Superior temporal gyrus (tissue), 1 donor: ENCODE measurements at regions not wholly inside any gene's neighbourhood (a gene's known extent, or its start where the extent isn't known, plus 50 kb on each side); places are given as distances from the start of the nearest gene placed in this dataset.
"Not testable (repeated sequence)": the region's sequence is repeated elsewhere in the genome, so short reads cannot be mapped to it uniquely, and the experiment has no call there.

Experiments
- DNase-seq: peaks from one replicate; pipeline ENCODE4 v3.0.0-alpha.2; 2016; ENCODE audit errors: extremely low spot score

DNA sequence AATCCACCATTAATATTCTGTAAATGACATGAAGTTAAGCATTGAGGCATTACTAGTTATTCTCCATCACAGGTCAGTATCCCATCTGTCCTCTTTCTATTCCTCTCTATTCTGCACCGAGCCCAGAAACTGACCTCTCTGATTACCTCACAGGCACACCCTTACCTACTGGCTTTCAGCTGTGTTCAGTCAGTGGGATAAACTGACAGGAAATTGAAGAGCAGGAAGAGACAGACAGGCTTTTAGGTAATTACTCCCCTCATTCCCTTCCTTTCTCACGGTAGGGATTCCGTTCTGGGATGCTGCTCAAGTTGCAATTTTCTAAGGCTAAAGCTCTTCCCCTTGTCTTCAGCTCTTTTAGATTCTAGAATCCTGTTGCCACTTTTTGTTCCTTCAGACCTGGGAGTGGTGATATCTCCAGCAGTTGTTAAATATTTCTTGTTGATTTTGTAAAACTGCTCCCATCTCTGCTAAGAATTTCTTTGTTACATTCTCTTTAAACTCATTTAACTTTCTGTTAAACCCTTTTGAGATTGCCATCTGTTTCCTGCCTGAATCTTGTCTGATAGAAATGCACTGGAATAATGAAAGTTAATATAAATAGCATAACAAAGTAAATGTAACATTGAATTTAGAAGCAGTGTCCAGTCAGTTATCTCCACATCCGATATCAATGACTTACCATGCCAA, 1063.4 kb downstream of the PLA2G4A start:
- no peak for DNase-seq

DNA sequence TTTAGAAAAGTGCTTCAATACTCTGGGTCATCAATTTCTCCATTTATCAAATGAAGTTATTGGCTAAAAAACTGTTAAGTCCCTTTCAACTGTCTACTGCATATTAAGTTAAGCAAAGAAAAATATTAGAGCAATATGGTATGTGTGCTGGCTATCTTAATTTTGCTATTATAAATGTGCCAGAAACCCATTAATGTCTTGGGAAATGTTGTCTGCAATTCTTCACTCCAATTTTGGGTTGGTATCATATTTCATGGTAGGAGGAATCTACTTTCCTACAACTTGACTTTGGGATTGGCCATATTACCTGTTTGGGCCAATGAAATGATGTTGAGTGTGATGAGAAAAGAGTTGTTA, 1063.9 kb downstream of the PLA2G4A start:
- no peak for DNase-seq

DNA sequence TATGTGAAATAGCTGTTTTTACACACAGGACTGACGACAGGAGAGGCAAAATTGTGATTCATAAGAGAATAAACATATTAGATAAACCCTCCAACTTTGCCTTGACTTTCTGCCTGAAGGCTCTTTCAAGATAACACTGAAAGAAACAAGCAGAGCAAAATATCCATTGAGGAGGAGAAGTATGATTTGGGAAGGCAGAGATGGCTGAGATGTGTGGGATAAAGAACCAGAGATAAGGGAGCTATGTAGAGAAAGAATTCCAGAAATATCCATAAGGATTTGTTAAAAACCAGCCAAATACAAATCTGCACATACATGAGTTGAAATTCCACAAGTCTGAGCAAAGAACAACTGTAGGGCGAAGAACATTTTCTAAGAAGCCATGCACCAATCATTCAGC, 1064.7 kb downstream of the PLA2G4A start:
- DNase-seq: no peak

DNA sequence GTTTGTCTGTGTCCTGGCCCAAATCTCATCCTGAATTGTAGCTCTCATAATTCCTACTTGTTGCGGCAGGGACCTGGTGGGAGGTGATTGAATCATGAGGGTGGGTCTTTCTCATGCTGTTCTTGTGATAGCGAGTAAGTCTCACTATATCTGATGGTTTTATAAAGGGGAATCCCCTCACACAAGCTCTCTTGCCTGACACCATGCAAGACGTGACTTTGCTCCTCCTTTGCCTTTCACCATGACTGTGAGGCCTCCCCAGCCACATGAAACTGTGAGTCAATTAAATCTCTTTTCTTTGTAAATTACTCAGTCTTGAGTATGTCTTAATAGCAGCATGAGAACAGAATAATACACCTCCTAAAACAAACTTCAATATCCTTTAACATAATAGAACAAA, 1065.6 kb downstream of the PLA2G4A start:
- DNase-seq: no peak

DNA sequence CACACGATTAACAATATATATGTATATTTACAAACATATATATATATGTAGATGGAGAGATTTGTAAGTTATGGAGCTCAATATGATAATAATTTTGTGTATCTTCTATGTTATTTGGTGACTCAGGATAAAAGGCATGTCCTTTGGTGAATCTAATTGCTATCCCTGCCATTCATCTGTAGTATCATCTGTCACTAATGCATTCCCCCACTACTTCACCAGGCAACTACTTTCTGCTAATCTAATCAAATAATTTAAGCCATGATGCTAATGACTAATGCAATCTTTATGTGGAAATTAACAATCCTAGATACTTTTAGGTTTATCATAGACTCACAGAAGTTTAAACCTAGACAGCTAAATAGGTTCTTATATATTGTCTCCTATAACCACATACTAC, 1074.5 kb downstream of the PLA2G4A start:
- DNase-seq: no peak

DNA sequence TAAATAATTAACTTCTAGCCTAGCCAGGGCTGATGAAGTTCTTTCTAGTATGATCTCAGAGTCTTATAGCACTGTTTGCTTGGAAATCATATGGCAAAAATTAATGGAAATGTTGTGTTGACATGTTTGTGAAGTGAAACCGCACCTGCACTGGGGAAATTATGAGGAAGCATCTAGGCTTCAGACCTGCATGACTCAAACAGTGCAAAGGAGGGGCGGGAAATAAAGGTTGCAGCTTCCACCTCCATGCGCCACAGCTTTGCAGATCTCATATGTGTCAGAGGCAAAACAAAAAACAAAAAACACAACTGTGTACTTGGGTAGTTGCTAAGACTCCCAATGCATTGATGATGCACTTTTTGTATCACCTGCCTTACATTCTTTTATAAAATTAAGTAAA, 1080.6 kb downstream of the PLA2G4A start:
- no peak for DNase-seq

DNA sequence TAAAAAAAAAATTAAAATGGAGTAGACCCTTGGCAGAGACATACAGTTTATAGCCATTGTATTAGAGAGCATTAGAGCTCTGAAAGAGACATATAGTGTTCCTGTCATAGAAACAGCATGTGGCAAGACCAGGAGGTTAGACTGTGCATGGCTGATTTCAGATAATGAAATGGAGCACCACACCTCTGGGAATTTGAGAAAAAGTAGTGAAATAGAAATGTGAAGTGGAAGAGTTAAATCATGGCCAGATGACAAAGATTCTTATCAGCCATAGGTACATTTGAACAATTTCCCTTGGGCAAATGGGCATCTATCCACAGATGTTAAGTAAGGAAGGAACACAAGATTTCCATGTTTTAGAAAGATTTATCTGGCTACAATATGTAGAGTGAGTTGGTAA, 1083.1 kb downstream of the PLA2G4A start:
- DNase-seq: no peak

DNA sequence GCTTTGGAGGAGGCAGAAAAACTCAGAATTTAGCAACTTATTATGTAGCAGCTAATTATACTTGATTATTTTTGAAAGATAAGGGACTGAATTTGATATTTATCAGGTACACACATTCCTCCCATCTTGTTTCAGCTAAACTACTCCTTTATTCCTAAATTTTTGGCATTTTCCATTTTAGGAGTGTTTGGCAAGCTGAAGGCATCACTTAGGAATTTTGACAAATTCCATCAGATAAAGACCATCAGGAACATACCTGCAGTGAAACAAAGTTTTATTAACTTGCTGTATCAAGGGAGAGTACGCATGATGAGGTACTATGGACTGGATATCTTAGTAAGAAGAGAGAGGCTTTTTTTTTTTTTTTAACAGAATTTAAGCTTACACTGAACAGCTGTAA, 1092.2 kb downstream of the PLA2G4A start:
- no peak for DNase-seq

DNA sequence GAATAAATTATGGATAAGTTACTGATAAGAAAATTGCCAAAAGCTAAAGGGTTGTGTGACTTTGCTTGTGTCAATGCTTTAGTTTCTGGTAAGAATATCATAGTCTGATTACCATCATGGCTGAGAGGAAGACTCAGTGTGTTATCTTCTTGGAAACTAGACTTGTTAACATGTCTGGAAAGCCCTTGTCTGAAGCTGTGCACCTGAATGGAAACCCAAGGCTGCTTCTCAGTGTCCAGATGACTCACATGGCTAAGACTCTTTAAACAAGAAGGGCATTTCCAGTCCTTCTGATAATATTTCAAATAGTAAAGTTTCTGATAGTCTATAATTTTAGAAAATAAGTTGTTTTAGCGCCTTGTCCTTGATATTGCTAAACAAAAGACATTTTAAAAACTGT, 1092.7 kb downstream of the PLA2G4A start:
- DNase-seq: no peak

DNA sequence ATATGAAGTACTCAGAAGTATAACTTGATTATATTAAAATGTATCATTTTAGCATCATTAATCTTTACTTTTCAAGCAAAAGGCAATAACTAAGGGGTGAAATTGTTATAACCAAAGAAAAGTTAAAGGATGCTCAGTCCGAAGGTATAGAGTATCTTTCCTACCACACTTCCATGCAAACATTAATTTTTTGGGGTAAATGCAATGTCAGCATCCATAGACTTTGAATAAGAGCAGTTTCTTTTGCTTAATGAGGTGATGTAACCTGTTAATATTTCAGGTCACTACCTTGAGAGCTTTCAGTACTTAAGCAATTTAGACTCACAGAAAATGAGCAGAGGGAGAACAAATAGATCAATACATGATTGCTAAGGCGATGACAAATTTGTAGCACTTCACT, 1093.5 kb downstream of the PLA2G4A start:
- no peak for DNase-seq

DNA sequence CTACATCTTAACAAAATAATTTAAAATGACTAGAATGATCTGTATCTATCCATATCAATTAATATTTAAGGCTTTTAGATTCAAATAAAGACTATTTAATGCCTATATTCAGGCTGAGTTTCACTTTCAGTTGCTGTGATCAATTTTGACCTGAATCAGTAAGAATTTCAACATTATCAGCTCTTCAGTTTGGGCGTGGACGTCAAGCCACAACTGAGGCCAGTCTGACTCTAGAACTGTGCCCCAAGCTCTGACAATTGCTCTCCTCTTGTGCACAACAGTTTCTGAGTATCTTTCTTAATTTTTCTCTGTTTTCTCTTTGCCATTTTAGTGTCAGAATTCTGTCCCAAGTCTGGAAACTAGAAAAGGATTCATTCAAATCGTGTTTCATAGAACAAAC, 1095.5 kb downstream of the PLA2G4A start:
- no peak for DNase-seq

DNA sequence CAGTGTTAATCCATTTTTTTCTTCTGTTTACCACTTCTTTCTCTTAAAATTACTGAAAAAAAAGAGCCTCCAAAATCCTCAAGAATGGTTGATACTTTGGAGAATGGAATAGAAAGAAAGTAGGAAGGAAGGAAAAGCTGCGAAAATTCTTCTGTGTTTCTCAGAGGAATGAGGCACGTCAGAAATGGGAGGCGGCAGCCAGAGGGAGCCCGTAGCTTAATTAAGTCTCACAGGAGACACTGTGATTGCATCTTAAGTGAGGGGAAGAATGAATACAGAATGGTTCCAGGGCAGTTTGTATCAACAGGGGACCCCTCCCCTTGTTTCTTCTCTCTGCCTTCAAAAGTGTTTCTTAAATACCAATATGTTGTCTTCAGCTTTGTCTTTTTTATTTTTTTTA, 1099.5 kb downstream of the PLA2G4A start:
- peak; percentile 59 for DNase-seq

DNA sequence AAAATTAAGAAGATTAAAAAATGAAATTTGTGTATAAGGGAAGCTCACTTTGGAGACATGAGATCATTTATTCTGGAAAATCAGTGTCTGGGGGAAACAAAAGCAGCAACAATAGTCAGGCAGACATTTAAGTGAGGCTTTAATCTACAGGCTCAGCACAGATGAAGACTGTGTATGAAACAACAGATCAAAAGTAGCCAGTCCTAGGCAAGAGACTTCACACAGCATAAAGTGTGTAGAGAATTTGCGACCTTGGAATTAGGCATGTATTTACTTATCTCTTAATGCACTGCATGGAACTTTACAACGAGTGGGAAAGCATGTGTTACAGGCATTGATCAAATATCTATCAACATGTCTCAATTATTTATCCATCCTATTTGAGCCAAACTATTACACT, 1099.9 kb downstream of the PLA2G4A start:
- DNase-seq: no peak

DNA sequence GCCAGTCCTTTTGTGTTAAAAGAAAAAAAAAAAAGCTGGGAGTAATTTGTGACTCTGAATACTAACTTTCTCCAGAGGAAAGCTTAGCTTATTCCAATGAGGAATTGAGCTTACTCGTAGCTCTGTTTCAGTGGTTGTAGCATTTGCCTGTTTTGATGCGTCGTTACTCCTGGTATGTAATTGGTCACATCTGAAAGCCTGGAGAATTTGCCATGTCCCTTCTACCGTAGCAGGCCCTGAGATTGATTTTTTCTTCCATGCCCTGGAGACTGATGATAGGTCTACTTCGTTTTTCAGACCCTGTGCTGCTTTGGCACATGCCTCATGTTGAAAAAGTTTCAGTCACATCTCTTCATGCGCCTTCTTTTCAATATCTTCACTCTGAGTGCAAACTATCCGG, 1103.0 kb downstream of the PLA2G4A start:
- DNase-seq: no peak

DNA sequence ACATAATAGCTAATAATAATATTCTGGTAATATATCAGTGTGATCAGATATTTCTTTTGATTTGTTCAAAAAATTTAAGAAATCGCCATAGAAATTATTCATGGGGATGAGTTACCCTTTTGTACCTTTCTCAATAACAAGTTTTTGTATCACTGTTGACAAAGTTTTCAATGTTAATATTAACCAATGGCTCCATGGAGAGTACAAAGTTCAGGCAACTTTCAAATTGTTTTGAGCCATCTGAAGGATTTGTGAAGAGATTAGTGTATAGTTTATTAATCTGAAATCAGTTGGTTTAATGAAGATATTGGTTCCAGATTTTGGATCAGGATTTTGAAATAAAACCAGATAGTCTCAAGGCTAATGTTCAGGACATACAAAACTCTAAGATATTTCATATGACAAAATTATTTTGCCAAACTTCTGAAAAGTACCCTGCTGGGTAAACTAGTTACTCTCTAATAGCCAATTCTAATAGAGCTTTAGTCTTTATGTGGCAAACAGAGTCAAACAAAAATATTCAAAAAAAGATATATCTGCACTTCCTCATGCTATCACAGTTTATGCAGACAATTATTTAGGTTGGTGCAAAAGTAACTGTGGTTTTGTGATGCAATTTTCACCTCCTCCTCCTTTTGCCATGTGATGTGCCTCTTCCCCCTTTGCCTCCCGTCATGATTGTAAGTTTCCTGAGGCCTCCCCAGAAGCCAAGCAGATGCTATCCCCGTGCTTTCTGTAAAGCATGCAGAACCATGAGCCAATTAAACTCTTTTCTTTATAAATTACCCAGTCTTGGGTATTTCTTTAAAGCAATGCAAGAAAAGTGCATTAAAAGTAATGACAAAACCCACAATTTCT, 1105.0 kb downstream of the PLA2G4A start:
- DNase-seq: no peak

DNA sequence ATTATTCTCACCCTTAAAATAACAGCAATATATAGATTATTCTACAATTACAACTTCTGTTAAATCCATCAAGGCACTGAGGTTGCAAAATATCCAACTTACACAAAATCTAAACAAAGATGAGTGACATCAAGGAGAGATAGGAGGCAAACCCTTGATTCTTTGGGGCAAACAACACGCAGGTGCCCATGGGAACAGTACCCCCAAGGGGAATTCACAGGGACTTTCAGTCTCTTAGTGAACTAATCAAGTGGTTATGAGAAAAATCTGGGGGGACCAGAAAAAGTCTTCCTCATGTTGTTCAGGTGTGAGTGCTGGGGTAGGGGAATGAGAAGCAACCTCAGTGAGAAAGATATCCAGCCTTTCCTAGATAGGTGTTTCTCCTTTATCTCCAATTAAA, 1107.9 kb downstream of the PLA2G4A start:
- no peak for DNase-seq

DNA sequence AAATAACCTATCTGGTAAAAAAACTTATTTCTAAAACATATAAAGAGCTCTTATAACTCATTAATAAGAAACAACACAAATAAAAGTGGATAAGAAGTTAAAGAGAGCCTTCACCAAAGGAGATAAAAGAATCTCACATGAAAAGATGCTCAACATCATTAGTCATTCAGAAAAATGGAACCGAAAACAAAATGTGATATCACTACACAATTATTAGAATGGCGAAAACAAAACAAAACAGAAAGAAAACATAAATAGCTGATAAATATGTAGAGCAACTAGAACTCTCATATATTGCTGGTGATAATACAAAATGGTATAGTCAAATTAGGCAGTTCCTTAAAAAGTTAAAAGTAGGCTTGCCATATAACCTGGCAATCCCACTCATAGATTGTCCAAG, 1109.3 kb downstream of the PLA2G4A start:
- no peak for DNase-seq

DNA sequence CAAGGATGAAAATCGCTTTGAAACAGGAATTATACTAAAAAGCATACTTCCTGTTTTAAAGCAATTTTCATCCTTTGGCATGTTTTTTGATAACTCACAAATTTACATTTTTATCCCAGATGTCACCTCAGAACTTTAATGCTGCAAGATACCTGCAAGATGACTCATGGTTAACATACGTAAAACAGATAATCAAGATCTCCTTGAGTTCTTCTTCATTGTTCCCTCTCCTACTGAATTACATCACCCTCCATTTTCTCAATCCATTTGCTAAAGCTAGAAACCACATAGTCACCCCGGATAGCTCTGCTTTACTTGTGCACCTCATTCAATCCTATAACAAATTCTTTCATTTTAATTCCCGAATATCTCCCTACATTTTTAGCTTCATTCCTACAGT, 1114.2 kb downstream of the PLA2G4A start:
- no peak for DNase-seq

DNA sequence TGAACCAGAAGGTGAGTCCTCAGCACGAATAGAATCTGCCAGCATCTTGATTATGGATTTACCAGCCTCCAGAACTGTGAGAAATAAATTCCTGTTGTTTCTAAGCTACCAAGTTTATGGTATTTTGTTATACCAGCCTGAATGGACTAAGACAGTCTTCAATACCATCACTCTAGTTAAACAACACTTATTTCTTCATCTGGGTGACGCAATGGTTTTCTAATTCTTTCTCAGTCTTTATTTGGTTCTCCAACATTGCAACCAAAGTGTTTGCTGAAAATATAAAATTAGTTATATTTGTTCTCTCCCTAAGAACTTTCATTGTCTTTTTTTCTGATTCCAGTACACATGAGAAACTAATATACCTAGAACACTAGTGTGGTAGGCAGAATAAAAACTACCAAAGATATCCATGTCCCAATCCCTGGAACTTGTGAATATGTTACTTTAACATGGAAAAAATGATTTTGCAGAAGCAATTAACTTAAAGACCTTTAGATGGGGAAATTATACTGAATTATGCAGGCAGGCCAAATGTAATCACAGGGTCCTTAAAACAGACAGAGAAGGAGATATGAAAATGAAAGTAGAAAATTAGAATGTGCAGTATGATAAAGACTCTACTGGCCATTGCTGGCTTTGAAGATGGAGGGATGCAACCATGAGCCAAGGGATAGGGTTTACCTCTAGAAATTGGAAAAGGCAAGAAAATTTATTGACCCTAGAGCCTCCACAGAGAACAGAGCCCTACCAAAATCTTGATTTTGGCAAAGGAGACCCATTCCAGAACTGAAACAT, 1115.1 kb downstream of the PLA2G4A start:
- no peak for DNase-seq

DNA sequence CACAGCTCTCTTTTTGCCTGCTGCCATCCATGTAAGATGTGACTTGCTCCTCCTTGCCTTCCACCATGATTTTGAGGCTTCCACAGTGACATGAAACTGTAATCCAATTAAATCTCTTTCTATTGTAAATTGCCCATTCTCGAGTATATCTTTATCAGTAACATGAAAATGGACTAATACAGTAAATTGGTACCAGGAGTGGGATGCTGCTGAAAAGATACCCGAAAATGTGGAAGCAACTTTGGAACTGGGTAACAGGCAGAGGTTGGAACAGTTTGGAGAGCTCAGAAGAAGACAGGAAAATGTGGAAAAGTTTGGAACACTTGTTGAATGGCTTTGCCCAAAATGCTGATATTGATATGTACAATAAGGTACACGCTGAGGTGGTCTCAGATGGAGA, 1117.9 kb downstream of the PLA2G4A start:
- not testable (repeated sequence) for DNase-seq

DNA sequence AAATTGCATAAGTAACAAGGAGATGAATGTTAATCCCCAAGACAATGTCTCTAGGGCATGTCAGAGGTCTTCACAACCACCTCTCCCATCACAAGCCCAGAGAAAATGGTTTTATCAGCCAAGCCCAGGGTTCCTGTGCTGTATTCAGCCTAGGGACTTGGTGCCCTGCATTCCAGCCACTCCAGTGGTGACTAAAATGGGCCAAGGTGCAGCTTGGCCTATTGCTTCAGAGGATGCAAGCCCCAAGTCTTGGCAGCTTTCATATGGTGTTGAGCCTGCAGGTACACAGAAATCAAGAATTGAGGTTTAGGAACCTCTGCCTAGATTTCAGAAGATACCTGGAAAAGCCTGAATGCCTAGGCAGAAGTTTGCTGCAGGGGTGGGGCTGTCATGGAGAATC, 1118.6 kb downstream of the PLA2G4A start:
- DNase-seq: no peak

DNA sequence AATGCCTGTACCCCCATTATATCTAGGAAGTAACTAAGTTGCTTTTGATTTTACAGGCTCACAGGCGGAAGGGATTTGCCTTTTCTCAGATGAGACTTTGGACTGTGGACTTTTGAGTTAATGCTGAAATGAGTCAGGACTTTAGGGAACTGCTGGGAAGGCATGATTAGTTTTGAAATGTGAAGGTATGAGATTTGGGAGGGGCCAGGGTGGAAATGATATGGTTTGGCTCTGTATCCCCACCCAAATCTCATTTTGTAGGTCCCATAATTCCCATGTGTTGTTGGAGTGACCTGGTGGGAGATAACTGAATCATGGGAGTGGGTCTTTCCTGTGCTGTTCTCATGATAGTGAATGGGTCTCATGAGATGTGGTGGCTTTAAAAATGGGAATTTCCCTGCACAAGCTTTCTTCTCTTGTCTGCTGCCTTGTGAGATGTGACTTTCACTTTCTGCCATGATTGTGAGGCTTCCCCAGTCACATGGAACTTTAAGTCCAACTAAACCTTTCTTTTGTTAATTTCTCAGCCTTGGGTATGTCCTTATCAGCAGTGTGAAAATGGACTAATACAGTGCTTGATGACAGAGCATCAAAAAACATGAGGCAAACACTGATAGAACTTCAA, 1119.5 kb downstream of the PLA2G4A start:
- DNase-seq: no peak
